Fibroblast of the aortic adventitia (primary cell): ENCODE measurements at regions not wholly inside any gene's neighbourhood (a gene's known extent, or its start where the extent isn't known, plus 50 kb on each side); places are given as distances from the start of the nearest gene placed in this dataset.
"Not testable (repeated sequence)": the region's sequence is repeated elsewhere in the genome, so short reads cannot be mapped to it uniquely, and the experiment has no call there.

Experiments used
- DNase-seq: peaks from one replicate; pipeline ENCODE4 v3.0.0-alpha.2; 2010; ENCODE audit warnings: low read depth
- H3K4me3 ChIP-seq: 2 replicates; pipeline ENCODE4 v1.5.1; 2011; ENCODE audit warnings: low read depth, mild to moderate bottlenecking, control low read depth, low read length, moderate library complexity
- TF ChIP-seq, protein P1 (sequence below): IDR thresholded peaks from 2 replicates; pipeline ENCODE4 v1.5.1; 2011; ENCODE audit warnings: mild to moderate bottlenecking, low read length, control low read depth, inconsistent platforms; ENCODE audit not compliant: insufficient read depth

DNA sequence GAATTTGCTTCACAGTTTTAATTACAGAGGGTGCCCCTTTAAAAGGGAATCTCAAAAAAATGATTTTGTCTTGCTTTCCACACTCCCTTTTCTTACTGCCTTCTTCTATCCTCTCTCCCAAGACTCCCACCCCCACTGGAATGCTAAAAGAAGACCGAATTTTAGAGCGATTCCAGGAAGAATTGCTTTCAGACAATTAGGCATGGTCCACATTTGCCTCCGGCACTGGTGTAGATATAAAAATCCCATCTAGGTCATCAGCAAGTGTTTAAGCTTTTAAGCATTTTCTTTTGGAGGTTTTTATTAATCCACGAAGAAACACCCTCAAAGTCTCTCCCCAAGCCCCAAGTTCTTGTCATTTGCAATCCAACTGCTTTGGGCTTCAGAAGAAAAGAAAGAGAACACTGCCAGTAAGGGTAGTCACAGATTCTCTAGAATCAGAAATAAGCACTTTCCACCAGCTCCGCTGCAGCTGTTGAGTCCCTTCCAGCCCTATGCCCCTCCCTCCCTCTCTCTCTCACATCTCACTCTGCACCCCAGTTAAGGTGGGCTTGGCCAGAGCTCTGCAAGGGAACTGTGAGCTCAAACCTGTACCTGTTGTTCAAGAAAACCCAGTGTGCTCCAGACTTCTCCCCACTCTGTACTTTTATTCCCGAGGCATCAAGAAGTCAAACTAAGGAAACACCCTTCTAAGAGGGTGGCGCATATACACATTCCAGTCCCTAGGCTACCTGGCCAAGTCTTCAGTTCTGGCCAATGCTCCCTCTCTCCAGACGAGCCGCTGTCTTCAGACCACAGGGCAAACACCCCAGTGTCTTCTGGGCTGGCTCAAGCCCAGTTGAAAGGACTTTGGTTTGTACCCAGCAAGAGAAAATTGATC lies 170.2 kb downstream of the RGS9 start:
- no peak for DNase-seq
- no peak overlapping the region for H3K4me3 ChIP-seq
- TF ChIP-seq, protein P1, sequence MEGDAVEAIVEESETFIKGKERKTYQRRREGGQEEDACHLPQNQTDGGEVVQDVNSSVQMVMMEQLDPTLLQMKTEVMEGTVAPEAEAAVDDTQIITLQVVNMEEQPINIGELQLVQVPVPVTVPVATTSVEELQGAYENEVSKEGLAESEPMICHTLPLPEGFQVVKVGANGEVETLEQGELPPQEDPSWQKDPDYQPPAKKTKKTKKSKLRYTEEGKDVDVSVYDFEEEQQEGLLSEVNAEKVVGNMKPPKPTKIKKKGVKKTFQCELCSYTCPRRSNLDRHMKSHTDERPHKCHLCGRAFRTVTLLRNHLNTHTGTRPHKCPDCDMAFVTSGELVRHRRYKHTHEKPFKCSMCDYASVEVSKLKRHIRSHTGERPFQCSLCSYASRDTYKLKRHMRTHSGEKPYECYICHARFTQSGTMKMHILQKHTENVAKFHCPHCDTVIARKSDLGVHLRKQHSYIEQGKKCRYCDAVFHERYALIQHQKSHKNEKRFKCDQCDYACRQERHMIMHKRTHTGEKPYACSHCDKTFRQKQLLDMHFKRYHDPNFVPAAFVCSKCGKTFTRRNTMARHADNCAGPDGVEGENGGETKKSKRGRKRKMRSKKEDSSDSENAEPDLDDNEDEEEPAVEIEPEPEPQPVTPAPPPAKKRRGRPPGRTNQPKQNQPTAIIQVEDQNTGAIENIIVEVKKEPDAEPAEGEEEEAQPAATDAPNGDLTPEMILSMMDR: no peak

DNA sequence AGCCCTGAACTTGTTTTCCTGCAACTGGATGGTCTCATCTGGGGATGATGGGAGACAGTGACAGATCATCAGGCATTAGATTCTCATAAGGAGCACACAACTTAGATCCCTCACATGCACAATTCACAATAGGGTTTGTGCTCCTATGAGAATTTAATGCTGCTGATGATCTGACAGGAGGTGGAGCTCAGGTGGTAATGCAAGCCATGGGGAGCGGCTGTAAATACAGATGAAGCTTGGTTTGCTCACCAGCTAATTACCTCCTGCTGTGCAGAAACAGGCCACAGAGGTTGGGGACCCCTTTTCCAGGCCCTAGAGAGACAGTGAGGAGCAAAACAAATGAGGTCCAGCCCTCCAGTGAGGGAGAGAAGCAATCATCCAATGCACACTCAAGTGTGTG lies 168.6 kb downstream of the RGS9 start:
- DNase-seq: no peak
- TF ChIP-seq, protein P1: no peak
- no peak overlapping the region for H3K4me3 ChIP-seq

DNA sequence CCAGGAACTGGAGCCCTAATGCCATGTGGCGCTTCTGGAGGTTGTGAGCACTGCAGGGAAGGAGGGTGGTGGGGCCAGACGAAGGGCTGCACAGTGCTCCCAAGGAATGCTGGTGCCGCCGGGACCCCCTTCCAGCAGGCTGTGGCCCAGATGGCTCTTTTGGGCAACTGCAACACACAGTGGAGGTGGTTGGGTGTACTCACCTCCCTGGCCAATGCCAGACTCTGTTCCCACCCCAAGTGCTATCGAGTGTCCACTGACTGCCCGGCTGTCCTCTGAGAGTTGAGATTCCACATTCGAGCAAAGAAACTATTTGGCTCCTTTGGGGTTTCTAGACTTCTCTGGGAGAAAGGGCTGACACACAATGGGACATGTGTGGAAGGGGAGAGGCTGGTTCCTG lies 167.9 kb downstream of the RGS9 start:
- no peak overlapping the region for H3K4me3 ChIP-seq
- TF ChIP-seq, protein P1: no peak

DNA sequence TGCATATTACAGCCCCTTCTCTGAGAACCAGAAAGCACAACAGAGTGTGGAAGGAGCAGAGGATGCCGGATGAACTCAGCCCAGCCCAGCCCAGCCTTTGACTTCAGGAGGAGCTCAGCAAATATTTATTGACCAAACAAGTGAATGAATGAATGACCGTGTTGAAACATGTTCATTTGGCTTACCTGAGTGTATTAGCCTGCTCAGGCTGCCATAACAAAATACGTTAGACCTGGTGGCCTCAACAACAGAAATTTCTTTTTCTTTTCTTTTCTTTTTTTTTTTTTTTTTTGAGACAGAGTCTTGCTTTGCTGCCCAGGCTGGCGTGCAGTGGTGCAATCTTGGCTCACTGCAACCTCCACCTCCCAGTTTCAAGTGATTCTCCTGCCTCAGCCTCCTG lies 164.7 kb downstream of the RGS9 start:
- not testable (repeated sequence) for DNase-seq, H3K4me3 ChIP-seq

More for the DNA sequence above, 167.9 kb downstream of the RGS9 start:
- no peak for DNase-seq

GRCh38 chr17:65301184-65301583 lies 164.0 kb downstream of the RGS9 start:
- DNase-seq: no peak
- TF ChIP-seq, protein P1: no peak
- no peak overlapping the region for H3K4me3 ChIP-seq

- TF ChIP-seq, protein P1: no peak
- DNase-seq: no peak
- no peak overlapping the region for H3K4me3 ChIP-seq
Observed at GRCh38 chr17:65297916-65298315, 160.7 kb downstream of the RGS9 start.

DNA sequence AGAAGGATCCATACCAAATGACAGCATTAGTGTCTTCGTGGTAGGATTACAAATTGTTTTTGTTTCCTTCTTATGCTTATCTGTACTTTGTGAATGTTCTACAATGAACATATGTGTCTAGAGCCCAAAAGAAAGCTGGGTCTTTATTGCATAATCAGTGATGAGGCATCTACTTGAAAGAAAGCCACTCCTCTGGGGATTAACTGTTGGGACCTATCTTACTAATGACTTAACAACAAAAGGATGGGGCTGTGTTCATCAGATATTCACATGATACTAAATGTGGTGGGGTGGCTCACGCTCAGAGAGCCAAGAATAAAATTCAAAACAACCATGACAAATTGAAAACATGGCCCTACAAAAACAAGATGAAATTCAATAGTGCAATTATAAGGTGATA lies 160.2 kb downstream of the RGS9 start:
- TF ChIP-seq, protein P1: no peak
- no peak overlapping the region for H3K4me3 ChIP-seq
- DNase-seq: peak; percentile 38
